HEK293T (cell line): ENCODE measurements at regions not wholly inside any gene's neighbourhood (a gene's known extent, or its start where the extent isn't known, plus 50 kb on each side); places are given as distances from the start of the nearest gene placed in this dataset.

Source experiments
- ARNT ChIP-seq: fragments of 450-650 bp; IDR thresholded peaks from 2 replicates; pipeline ENCODE4 v1.6.1; 2017; ENCODE audit warnings: mild to moderate bottlenecking
- BHLHE40 ChIP-seq: fragments of 450-650 bp; IDR thresholded peaks from 2 replicates; pipeline ENCODE4 v1.6.1; 2016; ENCODE audit warnings: mild to moderate bottlenecking, moderate library complexity, borderline replicate concordance
- ELF4 ChIP-seq: fragments of 450-650 bp; IDR thresholded peaks from 2 replicates; pipeline ENCODE4 v1.6.1; 2017; ENCODE audit warnings: antibody characterized with exemption
- FOXA1 ChIP-seq: fragments of 450-650 bp; IDR thresholded peaks from 2 replicates; pipeline ENCODE4 v1.6.1; 2016; ENCODE audit warnings: mild to moderate bottlenecking
- FOXM1 ChIP-seq: fragments of 450-650 bp; IDR thresholded peaks from 2 replicates; pipeline ENCODE4 v1.6.1; 2017; ENCODE audit warnings: mild to moderate bottlenecking, borderline replicate concordance
- HDGF ChIP-seq: fragments of 450-650 bp; IDR thresholded peaks from 2 replicates; pipeline ENCODE4 v1.6.1; 2017; ENCODE audit warnings: antibody characterized with exemption, borderline replicate concordance
- LEF1 ChIP-seq: fragments of 450-650 bp; IDR thresholded peaks from 2 replicates; pipeline ENCODE4 v1.6.1; 2017; ENCODE audit warnings: mild to moderate bottlenecking, borderline replicate concordance
- NFRKB ChIP-seq: fragments of 450-650 bp; IDR thresholded peaks from 2 replicates; pipeline ENCODE4 v1.6.1; 2016; ENCODE audit warnings: mild to moderate bottlenecking, moderate library complexity
- SP1 ChIP-seq: fragments of 450-650 bp; IDR thresholded peaks from 2 replicates; pipeline ENCODE4 v1.6.1; 2017
- SUZ12 ChIP-seq: fragments of 450-650 bp; IDR thresholded peaks from 2 replicates; pipeline ENCODE4 v1.6.1; 2016; ENCODE audit warnings: mild to moderate bottlenecking
- TARDBP ChIP-seq: fragments of 450-650 bp; IDR thresholded peaks from 2 replicates; pipeline ENCODE4 v1.6.1; 2016

GRCh38 chr16:63005356-63005755, 969.1 kb upstream of the CDH8 start:
- no peak for TF ChIP-seq SUZ12
- TF ChIP-seq HDGF = no peak
- no peak for TF ChIP-seq FOXA1
- no peak for TF ChIP-seq ELF4
- TF ChIP-seq TARDBP = no peak
- TF ChIP-seq NFRKB = no peak
- no peak for TF ChIP-seq SP1
- TF ChIP-seq BHLHE40 = no peak
- no peak for TF ChIP-seq ARNT
- no peak for TF ChIP-seq LEF1
- TF ChIP-seq FOXM1 = no peak
